Activated CD4-positive, alpha-beta T cell treated with anti-CD3 and anti-CD28 coated beads for 24 hours (primary cell): ENCODE measurements at regions not wholly inside any gene's neighbourhood (a gene's known extent, or its start where the extent isn't known, plus 50 kb on each side); places are given as distances from the start of the nearest gene placed in this dataset.
A peak's percentile ranks its signal among the peaks of the same experiment; 100 is the strongest.
"Not testable (repeated sequence)": the region's sequence is repeated elsewhere in the genome, so short reads cannot be mapped to it uniquely, and the experiment has no call there.

Source experiments
- DNase-seq, 2 donors: peaks; one replicate each; pipeline ENCODE4 v3.0.0-alpha.2; 2020; ENCODE audit warnings: low read depth in 2 of 2

DNA sequence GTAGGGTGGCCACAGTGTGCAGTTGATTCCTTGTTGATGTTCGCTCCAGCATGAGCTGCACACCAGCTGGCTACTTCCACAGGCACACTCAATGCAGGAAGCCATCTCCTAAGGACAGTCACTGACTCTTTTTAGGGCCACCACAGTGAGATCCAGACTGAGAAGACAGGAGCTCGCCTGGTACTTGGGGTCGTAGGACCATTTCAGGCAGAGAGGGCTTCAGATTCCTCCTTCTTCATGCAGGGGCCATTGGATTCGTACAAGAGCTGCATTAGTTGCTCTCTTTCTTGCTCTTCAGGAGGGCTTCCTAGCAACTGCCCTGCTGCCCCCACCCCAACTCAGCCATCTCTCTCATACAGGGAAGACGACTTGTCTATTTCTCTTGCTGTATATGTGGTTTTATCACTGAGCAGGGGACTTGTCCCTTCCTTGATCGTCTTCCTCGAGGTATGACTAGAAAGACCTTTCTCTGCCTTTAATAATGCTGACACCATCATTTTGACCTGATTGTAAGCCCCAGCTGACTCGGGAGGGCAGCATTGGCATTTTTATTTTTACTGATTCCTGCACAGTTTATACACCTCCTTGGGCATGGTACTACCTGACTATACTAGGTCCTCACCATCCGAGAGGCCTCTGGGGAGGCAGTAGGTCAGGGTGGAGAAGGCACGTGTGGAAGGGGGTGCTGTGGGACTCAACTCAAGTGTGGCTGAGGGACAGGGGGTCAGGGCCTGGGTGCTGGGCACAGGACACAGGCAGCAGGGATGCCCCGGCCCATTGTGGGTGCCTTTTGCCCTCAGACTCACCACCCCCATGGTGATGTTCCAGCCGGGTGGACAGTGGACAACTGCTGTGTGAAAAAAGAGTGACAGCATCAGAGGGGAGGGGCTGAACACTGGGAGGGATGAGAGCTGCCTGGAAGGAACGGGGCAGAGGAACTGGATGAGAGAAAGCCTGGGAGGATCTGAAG is 136.7 kb upstream of the ZNF746 start:
- no peak for DNase-seq

DNA sequence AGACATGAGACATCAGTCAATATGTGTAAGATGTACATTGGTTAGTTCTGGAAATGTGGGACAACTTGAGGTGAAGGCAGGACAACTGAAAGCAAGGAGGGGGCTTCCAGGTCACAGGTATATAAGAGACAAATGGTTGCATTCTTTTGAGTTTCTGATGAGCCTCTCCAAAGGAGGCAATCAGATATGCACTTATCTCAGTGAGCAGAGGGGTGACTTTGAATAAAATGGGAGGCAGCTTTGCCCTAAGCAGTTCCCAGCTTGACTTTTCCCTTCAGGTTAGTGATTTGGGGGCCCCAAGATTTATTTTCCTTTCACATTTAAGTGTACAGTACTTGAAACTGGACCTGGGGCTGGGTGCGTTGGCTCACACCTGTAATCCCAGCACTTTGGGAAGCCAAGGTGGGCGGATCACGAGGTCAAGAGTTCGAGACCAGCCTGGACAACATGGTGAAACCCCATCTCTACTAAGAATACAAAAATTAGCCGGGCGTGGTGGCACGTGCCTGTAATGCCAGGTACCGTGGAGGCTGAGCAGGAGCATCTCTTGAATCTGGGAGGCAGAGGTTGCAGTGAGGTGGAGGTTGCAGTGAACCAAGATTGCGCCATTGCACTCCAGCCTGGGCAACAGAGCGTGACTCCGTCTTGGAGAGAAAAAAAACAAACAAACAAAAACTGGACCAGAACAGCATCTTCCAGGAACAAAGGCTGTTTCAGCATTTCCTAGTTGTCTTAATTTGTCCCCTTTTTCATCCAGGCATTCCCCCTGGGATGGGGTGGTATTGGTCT is 130.9 kb upstream of the ZNF746 start:
- DNase-seq = not testable (repeated sequence)

DNA sequence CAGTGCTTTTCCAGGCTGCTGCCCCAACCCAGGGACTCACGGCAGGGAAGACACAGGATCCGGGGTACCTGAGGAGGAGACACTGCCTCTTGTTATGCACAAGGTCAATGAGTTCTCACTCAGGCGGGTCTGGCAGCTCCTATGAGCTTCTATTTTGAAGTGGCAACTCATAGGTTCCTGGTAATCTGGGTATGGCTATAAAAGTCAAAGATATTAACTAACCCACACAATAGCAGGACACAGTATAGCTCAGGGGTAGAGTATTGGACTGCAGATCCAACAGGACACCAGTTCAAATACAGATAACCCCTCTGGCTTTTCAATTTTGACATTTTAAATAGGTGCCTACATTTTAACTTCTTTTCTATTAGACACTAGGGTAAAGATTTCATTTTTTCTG is 130.3 kb upstream of the ZNF746 start:
- DNase-seq = no peak

DNA sequence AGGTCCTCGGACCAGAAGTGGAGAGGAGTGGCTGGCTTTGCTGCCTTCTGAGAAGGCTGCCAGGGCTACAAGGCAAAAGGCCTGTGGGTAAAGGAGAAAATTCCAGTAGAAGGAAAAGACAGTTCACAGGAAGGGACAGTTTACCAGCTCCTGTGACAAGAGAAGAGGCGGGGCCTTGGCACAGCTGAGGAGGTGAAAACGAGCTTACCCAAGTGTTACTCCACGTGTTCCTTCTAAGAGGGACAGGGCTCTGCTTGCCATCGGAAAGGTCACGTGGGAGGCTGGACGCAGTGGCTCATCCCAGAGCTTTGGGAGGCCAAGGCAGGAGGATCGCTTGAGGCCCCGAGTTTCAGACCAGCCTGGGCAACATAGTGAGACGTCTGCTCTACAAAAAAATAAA is 129.4 kb upstream of the ZNF746 start:
- DNase-seq = no peak

DNA sequence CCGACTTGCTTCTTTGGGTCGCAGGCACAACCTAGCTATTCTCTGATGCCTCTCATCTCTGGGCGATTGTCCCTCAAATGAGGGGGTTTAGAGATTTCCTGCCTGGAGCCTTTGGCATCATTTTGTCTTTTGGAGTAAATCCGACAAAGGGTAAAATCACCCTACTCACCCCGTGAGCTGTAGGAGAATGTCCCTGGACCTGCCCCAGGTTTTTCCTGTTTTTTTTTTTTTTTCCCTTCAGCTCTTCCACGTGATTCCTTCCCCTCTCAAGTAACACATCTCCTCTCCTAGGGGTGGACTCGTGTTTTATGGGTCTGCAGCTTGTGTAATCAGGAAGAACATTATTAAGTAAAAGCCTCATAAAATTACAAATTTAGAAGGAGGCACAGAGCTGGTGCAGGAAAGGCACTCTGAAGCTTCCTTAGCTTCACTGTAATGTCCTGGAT is 128.4 kb upstream of the ZNF746 start:
- DNase-seq = no peak

DNA sequence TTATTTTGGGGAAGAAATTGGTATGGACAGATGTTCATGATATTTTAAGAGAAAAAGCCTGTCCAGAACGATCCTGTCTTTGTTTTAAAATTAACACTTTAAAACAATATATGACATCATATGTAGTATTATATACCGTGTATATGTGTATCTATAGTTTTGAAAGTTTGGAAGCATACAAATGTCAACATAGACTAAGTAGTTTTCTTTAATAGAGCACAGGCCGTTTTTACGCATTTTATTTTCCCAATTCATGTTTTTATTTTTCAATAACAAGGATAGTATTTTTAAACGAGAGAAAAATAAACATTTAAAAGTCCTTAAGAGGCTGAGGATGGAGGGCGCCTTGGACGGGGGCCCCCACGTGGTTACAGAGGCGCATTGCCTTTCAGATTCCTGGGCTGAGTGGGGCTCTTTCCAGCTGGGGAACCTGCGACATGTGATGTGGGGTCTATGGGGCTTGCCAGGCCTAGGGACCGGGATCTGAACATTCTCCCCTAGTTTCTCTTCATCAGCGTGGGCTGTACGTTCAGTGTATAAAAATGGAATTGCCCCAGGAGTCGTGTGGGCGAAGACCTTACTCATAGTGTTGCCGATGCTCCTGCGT is 127.8 kb upstream of the ZNF746 start:
- DNase-seq = peak; percentile 51 to 52

DNA sequence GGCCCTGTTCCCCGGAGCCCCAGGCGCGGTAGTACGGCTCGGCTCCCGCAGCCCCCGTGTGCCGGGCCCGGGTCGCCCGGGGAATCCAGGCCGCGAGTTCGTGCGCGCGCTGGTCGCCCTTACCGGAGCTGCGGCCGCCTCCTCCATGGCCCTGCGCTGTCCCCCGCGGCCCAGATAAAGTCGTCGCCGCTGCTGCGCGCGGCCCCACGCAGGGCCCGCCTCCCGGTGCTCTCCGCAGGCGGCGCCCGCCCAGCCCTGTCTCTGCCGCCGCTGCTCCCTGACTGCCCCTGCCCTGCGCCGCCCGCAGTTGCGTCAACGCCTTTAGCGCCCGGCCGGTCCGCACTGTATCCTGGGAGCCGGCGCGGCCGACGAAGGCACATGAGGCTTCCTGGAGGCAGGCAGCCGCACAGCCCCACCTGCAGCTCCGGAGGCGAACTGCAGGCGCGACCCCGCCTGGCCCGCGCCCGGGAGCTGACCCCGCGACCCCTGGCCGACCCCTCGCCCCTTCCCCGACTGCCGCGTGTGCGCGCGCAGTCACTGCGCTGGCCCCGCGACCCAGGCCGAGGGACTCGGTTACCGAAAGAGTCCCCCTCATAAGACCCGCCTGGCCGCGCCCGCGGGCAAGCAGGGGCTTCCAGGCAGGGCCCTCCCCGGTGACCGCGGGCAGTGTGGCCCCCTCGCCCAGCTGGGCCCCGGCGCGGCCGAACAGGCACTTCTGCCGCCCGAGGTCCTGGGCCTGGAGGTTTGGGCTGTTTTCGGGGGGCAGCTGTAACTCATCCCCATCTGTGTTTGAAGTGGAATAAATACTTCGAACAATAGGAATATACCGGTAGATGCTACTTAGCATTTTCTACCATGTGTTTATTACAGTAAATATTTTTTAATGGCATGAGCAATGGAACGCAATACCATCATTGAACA is 127.1 kb upstream of the ZNF746 start:
- peak; percentile 81 to 85 for DNase-seq

DNA sequence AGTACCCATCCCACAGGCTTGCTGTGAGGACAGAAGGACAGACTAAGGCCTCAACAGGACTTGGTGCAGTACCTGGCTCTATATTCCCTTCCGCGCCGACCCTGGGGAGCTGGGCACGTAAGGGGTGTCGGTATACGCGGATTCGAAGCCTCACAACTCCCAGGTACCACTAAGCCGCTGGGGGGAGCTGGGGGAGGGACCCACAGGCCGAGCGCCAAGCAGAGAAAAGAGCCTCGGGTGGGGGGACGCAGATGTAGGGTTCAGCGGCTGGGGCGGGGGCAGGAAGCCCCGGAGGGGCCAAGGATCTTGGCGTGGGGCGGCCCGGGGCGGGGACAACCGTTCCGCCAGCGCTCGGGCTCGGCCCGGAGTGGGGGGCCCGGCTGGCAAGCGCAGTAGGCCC is 126.4 kb upstream of the ZNF746 start:
- DNase-seq = no peak

DNA sequence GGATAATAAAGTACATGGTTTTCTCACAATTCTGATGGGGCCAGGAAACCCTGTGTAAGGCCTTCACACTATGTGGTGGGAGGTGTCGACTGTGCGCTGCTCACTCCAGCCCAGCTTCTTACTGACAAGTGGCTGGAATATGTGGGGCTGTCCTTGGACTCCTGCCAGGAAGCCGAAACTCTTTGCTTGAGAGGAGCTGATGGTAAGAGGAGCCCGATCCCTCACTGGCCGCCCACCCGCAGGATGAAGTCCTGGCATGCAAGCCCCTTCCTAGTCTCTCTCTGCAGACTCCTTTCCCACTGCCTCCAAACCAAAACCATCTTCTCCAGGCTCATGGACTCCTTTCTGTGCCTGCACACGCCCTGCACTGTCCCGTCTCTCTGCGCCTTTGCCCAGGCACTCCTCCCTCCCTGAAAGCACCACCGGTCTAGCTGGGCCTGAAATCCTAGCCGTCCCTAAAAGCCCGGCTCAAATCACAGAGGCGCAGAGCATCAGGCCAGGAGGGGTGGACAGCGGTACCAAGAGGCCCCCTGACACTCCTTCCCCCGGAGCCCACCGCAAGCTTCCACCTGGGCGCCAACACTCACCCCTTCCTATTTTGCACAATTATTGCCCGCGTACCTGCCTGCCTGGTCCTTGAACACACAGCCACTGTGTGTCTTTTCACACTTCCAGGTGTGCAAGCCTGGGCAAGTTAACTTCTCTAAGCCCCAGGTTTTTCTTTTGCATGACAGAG is 125.8 kb upstream of the ZNF746 start:
- DNase-seq = not testable (repeated sequence)

DNA sequence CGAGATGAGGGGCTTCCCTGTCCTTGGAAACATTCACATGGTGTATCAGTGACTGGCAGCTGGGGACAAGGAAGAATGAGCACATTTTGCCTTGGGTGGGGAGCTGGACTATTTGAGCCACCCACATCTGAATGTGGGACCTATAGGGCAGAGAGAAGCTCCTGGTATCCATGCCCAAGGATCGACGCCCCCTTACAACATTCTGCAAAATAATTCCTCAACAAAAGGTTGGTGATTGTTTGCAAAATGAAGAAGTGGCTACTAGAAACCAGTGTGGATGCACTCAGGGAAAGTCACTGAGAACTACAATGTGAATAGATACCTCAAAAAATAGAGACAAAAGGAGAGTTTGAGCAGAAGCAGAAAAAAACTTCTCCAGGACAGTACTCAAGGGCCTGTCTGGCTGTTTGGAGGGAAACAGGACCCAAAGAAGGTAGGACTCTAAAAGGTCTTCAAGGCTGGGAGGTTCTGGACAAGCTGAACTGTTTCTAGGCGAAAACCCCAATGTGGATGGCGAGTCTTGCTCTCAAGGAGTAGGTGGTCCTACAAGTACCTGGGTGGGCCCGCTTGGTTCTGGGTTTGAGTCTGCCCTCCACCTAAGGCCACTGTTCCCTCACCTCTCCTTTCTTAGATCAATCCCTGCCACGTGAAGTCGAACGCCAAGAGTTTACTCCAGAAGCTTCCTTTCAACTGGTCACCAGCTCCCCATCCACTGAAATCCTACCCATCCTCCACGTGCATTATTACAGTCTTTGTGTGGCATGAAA is 125.0 kb upstream of the ZNF746 start:
- no peak for DNase-seq

DNA sequence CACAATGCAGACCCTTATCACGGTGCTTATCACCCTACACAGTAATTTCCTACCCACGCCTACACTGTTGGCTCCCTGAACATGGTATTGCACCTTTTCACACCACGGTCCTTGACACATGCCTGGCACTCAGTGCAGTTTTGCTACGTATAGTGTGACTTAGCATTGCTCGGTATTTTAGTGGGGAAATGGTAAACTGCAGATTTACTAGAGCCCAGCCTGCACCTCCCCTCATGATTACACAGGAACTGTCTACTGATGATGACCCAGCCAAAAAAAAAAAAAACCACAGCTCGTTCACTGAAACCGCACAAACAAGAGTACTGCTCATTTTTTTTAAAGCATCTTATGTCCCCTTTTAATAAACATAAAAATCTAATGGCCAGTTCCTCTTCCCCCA is 124.2 kb upstream of the ZNF746 start:
- DNase-seq = no peak

DNA sequence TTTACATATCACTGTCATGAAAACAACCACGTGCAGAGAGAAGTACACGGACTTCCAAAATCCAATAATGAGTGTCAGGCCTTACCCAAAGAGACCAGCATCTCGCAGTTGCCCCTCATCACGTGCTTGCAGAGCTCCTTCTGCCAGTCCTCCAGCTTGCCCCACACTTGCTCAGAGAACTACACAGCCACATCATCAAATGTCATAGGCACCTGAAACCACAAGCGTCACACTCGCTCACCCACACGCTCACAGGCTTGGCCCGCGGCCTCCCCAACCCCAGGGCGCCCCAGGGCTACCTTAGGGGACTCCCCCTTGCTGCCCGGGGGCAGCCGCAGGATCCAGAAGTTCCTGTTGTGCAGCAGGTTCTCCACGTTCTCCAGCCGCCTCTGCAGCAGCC is 123.4 kb upstream of the ZNF746 start:
- peak in 1 of 2 donors; percentile 59 for DNase-seq

DNA sequence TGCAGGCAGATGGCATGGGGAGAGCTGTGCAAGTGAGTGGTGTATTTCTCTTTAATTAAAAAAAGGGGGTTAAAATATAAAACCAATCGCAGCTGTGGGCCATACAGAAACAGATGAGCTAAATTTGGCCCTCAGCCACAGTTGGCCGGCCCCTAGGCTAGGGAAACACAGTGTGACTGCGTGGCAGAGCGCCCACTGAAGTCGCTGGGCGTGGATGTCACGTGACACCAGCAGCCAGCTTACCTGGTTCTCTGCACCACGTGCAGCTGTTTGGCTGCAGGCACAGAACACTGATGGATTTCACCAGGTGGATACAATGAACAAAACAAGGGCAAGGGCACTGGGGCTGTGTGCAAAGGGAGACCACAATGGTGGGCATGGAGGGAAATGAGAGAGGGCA is 119.3 kb upstream of the ZNF746 start:
- no peak for DNase-seq

DNA sequence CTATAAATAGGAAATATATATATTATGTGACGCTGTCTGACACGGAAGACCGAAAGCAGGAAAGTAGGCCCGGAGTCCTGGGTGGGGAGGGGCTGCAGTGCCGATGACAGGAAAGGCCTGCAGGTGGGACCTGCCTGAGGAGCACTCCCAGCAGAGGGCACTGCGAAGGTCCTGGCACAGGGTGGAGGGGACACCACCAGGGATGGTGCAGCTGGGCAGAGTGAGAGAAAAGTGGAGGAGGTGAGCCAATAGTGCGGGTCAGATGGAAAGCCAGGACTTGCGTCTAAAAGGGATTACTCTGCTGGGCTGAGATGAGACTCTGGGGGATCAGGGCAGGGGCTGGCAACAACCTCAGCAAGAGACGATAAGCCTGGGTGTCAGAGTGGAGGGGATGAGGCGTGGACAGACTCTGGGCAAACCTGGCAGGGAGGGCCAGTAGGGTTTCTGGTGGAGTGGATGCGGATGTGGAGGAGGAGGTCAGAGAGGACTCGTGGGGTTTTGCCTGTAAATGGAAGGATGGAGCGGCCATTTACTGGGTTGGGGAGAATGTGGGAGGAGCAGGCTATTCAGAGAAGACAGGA is 118.2 kb upstream of the ZNF746 start:
- no peak for DNase-seq

DNA sequence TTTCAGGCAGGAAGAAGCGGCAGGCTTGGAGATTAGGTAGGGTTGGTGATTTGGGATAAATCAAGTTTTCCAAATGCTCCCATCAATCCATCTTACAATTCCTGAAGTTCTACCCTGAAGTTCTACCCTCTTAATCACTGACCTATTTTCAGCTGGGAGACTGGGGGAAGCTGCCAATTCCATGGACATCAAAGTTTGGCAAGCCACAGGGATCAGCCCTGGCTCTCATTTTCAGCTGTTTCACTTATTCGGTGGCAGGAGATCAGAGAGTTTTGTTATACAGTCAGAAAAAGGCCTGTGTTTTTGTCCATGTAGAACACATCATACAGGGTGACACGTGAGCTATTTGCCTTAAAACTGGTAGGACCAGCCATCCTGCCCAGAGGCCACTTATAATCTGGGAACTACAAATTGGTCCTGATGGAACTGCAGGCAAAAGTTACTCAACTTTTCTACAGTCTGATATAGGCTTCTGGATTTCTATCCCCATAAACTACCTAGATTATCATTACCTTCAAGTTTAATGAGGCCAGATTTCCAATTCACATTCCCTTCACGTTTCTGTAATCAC is 112.9 kb upstream of the ZNF746 start:
- DNase-seq = no peak

DNA sequence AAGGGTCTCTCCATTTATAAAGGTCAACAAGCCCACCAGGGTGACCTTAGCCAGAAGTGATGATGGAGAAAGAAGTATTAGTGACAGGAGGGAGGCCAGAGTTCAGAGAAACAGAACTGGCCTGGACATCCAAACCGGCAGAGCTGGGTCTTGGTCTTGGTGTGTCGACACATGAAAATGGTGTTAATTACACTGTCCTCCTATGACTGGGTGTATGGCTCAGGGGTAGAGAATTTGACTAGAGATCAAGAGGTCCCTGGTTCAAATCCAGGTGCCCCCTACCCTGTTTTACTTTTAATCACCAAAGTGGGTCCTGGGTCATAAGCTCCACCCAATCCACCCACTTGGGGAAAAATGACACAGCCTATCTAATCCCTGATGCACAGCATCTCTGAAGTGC is 110.6 kb upstream of the ZNF746 start:
- DNase-seq = no peak

DNA sequence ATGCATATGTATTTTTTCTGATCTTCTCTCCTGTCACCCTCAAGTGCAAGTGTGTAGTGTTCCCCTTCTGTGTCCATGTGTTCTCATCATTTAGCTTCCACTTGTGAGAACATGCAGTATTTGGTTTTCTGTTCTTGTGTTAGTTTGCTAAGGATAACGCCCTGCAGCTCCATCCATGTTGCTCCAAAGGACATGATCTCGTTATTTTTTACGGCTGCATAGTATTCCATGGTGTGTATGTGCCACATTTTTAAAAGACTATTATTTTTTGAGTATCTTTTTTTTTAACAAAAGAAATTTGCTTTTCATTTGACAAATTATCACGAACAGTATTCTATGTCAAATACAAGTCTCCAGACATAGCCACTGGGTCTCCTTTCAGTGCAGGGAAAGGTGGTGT is 110.1 kb upstream of the ZNF746 start:
- DNase-seq = no peak

DNA sequence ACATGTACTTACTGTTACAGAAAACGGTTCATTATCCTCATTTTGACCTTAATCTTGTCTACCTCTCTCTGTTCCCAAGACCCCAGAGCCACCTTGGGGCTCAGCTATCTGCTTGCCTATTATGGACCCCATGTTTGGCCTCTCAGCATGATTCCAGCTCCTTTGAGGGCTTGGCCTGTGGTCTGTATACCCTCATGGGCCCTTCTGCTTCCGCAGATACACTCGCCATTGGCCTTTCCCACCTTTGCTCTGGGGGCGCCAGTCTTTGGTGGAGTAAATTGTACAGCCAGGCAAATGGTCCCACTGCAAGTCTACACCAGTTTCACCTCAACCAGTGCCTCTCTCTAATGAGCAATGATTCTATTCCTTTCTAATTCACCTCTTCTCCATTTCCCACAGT is 109.2 kb upstream of the ZNF746 start:
- no peak for DNase-seq

DNA sequence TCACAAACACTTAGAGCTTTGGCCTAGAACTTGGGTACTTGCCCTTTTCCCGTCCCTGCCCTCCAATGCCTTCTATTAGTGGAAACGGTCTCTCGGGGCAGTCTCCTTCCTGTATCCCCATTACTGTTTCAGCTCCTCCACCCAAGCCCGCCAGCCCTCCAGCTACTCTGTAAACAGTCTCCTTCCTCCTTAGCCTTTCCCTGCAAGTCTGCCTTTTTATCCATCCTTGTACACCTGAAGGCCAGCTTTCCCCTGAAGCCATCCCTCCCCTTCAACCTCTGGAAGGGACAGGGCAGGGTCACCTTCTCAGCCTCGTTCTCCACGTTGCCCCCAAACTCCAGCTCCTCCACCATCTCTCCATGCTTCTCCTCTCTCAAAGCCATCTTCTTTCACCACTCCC is 108.1 kb upstream of the ZNF746 start:
- no peak for DNase-seq
